Lung (tissue), 11 donors: ENCODE measurements at regions not wholly inside any gene's neighbourhood (a gene's known extent, or its start where the extent isn't known, plus 50 kb on each side); places are given as distances from the start of the nearest gene placed in this dataset.

Source experiments
- ATAC-seq: fragments of 200-7000 bp; cut with Tn5 transposase; one replicate; pipeline ENCODE4 v1.9.1; 2020; ENCODE audit warnings: moderate number of reproducible peaks; ENCODE audit not compliant: insufficient read depth, low FRiP score
- DNase-seq, 3 donors: peaks; one replicate each; pipeline ENCODE4 v3.0.0-alpha.2; 2013 to 2017
- H3K27ac ChIP-seq, 2 donors: one replicate each; pipeline ENCODE4 v1.5.1; 2013; ENCODE audit warnings: mild to moderate bottlenecking in 2 of 2, moderate library complexity in 2 of 2, control low read depth in 1 of 2, inconsistent platforms in 1 of 2, low read depth in 1 of 2, low read length in 1 of 2
- H3K27me3 ChIP-seq, 3 donors: one replicate each; pipeline ENCODE4 v1.5.1; 2013; ENCODE audit warnings: low read length in 2 of 3; ENCODE audit not compliant: control insufficient read depth in 3 of 3, insufficient read depth in 3 of 3
- H3K36me3 ChIP-seq, 4 donors: one replicate each; pipeline ENCODE4 v1.5.1; 2013; ENCODE audit warnings: low read length in 4 of 4, mild to moderate bottlenecking in 1 of 4, moderate library complexity in 1 of 4; ENCODE audit not compliant: control insufficient read depth in 4 of 4, insufficient read depth in 4 of 4
- H3K4me1 ChIP-seq, 5 donors: one replicate each; pipeline ENCODE4 v1.5.1; 2013; ENCODE audit warnings: low read length in 5 of 5, mild to moderate bottlenecking in 2 of 5, moderate library complexity in 1 of 5; ENCODE audit not compliant: control insufficient read depth in 5 of 5, insufficient read depth in 5 of 5
- H3K4me3 ChIP-seq: one replicate; pipeline ENCODE4 v1.5.1; 2013; ENCODE audit warnings: mild to moderate bottlenecking, control low read depth, moderate library complexity
- H3K9ac ChIP-seq, 2 donors: one replicate each; pipeline ENCODE4 v1.5.1; 2013; ENCODE audit warnings: low read length in 2 of 2, control low read depth in 1 of 2; ENCODE audit not compliant: insufficient read depth in 1 of 2
- H3K9me3 ChIP-seq, 4 donors: one replicate each; pipeline ENCODE4 v1.5.1; 2013; ENCODE audit warnings: low read length in 3 of 4, mild to moderate bottlenecking in 1 of 4, moderate library complexity in 1 of 4; ENCODE audit not compliant: control insufficient read depth in 4 of 4, insufficient read depth in 3 of 4
- WGBS, 2 donors: extraction: QIAGEN DNeasy Blood & Tissue Kit; methylation state at CpG; one replicate each; pipeline ENCODE4 v1.1.7; 2013; 5-methylcytosine and 5-hydroxymethylcytosine counted together
- TF ChIP-seq, protein P1 (sequence below): IDR thresholded peaks from 2 replicates; pipeline ENCODE4 v1.5.1; 2012; ENCODE audit warnings: mild to moderate bottlenecking; ENCODE audit errors: control extremely low read depth, extremely low read depth
- donor health status: control.
- donor health status: control.
- donor health status: Bipolar disorder and iron deficiency.
- donor health status: healthy.
- donor health status: DM: yes; HTN: yes; CAD: no.

GRCh38 chr9:105148328-105149006 lies 96.0 kb upstream of the SLC44A1 start:
- DNase-seq (no peak), ATAC-seq (no peak)
- WGBS, 2 donors = 51 to 83% methylated on average over 1 of the region's 1 CpG
- H3K4me1 ChIP-seq = no peaks in the 10 kb centered on the region
- H3K36me3 ChIP-seq = no peaks in the 10 kb centered on the region
- no peaks in the 10 kb centered on the region for H3K9me3 ChIP-seq
- no peak overlapping the region for H3K27ac ChIP-seq
- no peaks in the 10 kb centered on the region for H3K27me3 ChIP-seq
- TF ChIP-seq, protein P1, sequence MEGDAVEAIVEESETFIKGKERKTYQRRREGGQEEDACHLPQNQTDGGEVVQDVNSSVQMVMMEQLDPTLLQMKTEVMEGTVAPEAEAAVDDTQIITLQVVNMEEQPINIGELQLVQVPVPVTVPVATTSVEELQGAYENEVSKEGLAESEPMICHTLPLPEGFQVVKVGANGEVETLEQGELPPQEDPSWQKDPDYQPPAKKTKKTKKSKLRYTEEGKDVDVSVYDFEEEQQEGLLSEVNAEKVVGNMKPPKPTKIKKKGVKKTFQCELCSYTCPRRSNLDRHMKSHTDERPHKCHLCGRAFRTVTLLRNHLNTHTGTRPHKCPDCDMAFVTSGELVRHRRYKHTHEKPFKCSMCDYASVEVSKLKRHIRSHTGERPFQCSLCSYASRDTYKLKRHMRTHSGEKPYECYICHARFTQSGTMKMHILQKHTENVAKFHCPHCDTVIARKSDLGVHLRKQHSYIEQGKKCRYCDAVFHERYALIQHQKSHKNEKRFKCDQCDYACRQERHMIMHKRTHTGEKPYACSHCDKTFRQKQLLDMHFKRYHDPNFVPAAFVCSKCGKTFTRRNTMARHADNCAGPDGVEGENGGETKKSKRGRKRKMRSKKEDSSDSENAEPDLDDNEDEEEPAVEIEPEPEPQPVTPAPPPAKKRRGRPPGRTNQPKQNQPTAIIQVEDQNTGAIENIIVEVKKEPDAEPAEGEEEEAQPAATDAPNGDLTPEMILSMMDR = no peak
- no peak overlapping the region for H3K4me3 ChIP-seq
- H3K9ac ChIP-seq = no peak overlapping the region

- no peak overlapping the region for H3K4me3 ChIP-seq
- H3K4me1 ChIP-seq = no peaks in the 10 kb centered on the region
- TF ChIP-seq, protein P1 = no peak
- H3K27me3 ChIP-seq = no peaks in the 10 kb centered on the region
- ATAC-seq = peak; percentile 64
- no peak overlapping the region for H3K9ac ChIP-seq
- no peak overlapping the region for H3K27ac ChIP-seq
- no peak for DNase-seq
- no peaks in the 10 kb centered on the region for H3K36me3 ChIP-seq
- H3K9me3 ChIP-seq = no peaks in the 10 kb centered on the region
- WGBS, 2 donors = 56 to 68% methylated on average over 2 of the region's 2 CpGs
Measured at GRCh38 chr9:105150991-105151685, 93.3 kb upstream of the SLC44A1 start.

- no peaks in the 10 kb centered on the region for H3K27me3 ChIP-seq
- no peak overlapping the region for H3K9ac ChIP-seq
- no peaks in the 10 kb centered on the region for H3K9me3 ChIP-seq
- ATAC-seq (no peak), DNase-seq (no peak)
- no peaks in the 10 kb centered on the region for H3K4me1 ChIP-seq
- no peak overlapping the region for H3K4me3 ChIP-seq
- TF ChIP-seq, protein P1 = no peak
- no peaks in the 10 kb centered on the region for H3K36me3 ChIP-seq
- WGBS, 2 donors = 88 to 97% methylated on average over 3 of the region's 3 CpGs
- H3K27ac ChIP-seq = no peak overlapping the region
Measured at GRCh38 chr9:105151686-105151995, 92.8 kb upstream of the SLC44A1 start.
